HG02981 (cell line): ENCODE measurements at regions not wholly inside any gene's neighbourhood (a gene's known extent, or its start where the extent isn't known, plus 50 kb on each side); places are given as distances from the start of the nearest gene placed in this dataset.
"Not testable (repeated sequence)": the region's sequence is repeated elsewhere in the genome, so short reads cannot be mapped to it uniquely, and the experiment has no call there.

Source experiments
- ATAC-seq: cut with Tn5 transposase; IDR thresholded peaks from one replicate; pipeline ENCODE4 v1.9.1; 2021; ENCODE audit warnings: mild to moderate bottlenecking, moderate library complexity; ENCODE audit not compliant: unreplicated experiment

DNA sequence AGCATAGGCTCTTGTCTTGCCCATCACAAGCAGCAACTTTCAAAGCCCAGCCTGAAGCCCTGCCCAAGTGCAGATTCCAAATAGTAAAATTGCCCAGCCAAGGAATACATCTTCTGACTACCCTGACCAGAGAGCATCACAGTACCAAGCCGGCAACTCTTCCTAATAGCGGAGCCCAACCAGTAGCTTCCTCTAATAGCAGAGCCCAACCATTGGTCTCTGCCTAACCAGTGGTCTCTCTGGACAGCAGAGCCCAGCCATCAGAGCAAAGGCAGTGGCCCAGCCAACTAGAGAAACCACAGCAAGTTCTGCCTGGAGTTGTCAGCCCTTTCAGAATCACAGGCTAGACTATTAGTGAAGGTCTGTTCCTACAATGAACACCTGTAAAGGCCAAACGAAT lies 285.6 kb downstream of the HGF start:
- ATAC-seq: no peak

DNA sequence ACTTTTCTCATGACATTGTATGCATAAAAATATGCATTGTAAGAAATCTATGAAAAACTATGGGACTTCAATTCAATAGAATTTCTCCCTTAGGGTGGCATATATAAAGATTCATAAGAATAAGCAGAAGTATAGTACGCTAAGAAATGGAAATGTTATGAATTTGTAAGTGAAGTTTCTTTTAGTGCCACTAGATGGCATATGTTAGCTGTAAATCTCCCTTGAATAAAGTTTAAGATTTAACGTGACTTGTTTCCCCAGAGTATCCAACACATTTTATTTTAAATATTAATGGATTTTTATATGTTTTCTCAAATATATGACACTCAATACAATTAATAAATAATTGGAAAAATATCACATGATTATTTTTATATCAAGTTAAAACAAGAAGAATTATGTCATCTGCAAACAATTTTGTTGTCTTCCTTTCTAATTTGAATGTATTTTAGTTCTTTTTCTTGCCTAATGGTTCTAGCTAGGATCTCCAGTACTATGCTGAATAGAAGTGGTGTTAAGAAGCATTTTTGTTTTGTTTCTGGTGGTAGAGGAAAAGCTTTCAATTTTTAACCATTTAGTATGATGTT lies 287.2 kb downstream of the HGF start:
- ATAC-seq: peak; percentile 76

GRCh38 chr7:81478664-81479063 lies 291.2 kb downstream of the HGF start:
- no peak for ATAC-seq

- ATAC-seq: not testable (repeated sequence)
Observed at GRCh38 chr7:81478201-81478600, 291.6 kb downstream of the HGF start.

GRCh38 chr7:81473236-81473635 lies 296.6 kb downstream of the HGF start:
- no peak for ATAC-seq

DNA sequence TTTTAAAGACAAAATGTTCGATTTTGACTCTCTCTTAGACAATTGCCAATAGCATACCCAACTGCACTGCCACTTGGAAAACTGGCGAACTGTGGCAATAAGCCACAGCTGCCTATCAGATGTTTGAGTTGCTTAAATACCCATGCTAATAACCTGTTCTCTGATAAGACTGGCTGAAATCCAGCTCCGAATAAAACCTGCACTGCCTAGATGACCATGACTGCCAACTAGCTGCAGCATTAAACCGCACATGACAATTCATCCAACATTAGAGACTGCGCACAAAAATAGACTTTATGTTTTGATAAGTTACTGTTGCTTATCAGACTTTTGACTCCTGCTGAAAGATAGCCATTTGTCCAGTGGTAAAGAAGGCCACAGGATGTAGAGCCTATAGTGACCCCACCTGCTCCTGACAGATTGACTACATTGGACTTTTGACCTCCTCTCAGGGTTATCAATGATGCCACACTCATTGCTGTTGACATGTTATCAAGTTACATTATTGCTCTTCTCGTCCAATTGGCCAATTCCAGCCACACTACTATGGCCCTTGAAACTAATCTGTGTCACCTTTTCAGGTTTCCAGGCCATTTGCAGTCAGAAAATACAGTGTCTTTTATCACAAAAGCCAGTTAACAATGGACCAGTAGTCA lies 299.0 kb downstream of the HGF start:
- ATAC-seq: no peak

GRCh38 chr7:81469869-81470723 lies 299.8 kb downstream of the HGF start:
- peak; percentile 54 for ATAC-seq

DNA sequence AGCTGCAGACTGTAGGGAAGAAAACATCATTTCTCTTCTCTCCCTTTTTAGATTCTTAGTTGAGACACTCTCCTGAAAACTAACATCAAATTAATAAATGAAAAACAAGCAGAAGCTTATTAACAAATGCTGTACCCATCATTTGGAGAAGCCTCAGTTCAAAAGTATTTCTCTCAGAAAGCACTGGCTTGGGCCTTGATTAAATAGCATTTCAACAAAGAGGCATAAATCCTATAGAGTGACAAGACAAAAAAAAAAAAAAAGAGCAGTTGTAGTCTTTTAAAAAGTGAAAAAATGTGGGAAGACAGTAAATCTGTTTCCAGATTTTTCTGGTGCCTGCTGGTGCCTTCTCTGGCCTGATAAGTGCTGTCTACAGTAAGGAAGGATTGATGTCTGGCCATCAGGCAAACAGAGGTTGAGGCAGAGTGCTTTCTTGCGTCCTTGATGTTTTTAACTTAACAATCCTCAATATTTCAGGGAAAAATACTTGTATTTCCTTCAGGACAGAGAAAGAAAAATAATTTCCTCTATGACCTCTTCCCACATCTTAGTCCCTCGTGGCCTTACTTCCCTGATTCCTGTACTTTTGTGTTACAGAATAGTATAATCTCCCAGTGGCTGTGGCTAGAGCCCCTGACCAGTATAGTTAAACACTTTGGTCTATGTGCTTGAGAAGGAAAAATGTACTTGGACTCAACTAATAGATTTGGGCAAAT lies 300.5 kb downstream of the HGF start:
- no peak for ATAC-seq

DNA sequence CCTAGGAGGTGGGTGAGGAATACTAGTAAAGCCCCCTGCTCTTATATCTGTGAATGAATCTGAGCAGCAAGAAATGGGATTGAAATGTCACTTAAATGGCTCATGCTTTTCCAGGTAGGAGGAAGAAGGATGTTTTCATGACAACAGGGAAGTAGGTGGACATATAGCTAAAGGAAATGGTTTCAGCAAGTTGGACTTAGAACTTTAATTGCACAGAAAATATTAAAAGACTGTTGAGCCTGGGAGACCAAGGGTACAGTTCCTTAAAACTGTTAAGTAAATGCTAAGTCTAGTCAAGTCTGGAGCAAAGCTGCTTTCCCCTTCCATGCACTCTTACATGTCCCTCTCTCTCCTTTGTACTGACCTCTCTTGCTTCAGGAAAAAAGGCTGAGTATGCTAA lies 301.3 kb downstream of the HGF start:
- no peak for ATAC-seq

DNA sequence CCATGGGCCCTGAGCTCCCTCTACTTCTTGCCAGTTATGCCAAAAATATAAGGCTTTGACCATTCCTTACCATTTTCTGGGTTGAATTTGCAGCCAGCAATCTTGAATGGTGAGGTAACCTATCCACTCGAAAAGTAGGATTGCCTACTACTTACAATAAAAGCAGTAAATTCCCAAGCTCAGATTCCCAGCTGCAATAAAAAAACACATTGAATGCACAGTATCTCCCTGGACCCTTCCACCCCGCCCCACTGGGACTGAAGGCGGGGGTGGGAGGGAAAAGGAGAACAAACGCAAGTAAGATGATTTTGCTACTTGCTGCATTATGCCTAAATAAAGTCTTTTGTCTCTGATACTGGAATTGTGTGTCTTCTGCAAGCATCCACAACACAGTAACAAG lies 301.9 kb downstream of the HGF start:
- no peak for ATAC-seq

- no peak for ATAC-seq
Observed at GRCh38 chr7:81462672-81463071, 307.2 kb downstream of the HGF start.

DNA sequence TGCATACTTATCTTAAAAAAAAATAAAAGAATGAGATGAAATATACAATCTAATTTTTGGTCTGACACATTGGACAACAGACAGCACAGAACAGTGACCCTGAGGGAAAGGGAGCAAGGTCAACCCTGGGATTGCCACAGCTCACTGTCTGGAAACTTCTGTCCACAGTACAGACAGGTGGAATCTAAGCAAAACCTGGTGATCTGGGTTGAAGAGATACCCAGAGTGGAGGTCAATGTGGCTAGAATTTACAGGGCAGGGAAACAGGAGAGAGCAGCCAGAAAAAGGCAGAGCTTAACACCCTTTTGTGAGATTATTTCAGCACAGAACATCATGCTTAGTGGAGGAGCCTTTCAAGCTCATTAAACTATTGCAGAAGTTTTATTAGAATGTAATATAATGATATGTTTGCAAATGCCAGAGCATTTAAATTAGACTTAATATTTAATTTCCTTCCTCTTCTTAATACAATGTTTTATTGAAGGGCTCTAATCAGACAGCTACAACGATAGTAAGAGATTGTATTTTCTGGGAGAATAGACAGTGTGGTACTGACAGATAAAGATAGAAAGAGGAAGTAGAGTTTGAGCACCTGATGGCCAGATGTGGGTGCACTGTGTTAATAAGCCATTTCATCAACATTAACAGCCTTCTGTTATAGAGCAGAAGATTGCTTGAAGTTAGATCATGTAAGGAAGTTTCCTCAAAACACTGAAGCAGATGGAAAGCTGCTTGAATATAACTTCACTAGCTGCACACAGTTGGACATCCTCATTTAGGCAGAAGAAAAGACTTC lies 309.4 kb downstream of the HGF start:
- ATAC-seq: no peak

DNA sequence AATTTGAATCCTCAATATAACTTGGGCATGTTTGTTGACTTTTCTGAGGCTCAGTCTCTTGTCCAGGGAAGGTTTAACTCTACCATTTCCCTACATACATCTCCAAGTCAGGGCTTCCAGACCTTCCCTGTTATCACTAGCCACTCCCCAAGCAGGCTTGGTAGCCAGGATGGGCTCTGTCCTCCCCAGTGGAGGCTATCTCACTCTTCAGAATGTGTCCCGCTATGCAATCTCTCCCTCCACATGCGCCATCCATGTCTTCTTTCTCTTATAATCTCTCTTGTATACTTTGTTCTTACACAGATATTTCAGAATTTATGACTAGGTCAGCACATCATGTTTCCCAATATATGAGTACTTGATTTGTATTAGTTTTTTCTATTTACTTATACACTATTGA lies 310.4 kb downstream of the HGF start:
- no peak for ATAC-seq

DNA sequence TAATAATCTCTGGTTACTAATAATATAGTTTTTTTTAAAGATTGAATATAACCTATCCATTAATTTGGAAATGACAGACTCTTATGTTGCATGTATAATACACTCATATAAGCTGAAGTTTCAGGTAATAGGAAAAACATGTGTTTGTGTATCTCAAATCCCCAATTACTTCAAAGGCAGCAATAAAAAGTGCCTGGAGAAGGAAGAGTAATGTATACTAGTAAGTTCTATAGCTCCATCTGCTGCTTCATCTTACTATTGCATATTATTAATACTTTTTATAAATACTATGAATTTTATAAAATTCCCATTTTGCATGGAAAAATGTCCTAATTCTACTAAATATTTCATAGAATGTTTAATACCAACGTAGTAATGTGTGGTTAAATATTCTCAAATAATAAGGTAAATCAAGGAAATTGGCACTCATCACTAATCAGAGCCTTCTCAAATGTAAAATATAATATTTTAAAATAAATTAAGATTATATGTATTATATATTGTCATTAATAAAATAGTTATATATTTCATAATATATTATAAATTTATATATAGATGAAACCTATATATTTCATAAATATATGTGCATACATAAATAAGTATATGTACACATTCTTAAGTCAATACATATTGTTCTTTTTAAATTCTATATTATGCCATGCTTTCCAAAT lies 311.9 kb downstream of the HGF start:
- no peak for ATAC-seq

DNA sequence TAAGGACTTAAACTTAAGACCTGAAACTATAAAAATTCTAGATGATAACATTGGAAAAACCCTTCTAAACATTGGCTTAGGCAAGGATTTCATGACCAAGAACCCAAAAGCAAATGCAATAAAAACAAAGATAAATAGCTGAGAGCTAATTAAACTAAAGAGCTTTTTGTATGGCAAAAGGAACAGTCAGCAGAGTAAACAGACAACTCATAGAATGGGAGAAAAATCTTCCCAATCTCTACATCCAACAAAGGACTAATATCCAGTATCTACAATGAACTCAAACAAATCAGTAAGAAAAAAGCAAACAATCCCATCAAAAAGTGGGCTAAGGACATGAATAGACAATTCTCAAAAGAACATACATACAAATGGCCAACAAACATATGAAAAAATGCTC lies 316.1 kb downstream of the HGF start:
- ATAC-seq: not testable (repeated sequence)

GRCh38 chr7:81449105-81449504 lies 320.7 kb downstream of the HGF start:
- ATAC-seq: no peak

DNA sequence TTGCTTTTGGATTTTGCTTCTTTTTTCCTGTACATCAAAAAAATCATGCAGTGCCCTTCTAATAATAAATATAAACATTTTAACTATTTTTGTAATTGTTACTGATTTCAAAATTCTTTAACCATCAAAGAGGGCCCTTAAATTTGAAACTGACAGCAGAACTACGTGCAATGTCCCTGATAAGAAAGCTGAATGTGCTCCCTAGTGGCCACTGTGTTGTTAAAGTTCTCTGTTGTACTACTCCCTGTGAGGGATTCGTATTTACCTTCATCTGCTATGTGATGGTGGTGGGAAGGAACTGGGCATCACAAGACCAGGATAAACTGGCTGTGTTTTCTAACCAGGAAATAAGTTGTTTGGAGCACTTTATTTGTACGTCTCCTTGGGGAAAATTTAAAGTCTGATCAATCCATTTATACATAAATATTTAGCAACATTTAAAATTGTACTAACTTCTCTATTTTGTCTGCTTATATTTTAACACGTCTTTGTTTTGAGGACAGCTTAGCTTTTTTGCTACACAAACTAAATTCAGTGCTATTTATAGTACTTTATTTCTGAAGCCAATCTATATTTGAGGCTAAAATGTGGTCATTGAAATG lies 322.4 kb downstream of the HGF start:
- no peak for ATAC-seq

- ATAC-seq: no peak
Observed at GRCh38 chr7:81446212-81446611, 323.6 kb downstream of the HGF start.

DNA sequence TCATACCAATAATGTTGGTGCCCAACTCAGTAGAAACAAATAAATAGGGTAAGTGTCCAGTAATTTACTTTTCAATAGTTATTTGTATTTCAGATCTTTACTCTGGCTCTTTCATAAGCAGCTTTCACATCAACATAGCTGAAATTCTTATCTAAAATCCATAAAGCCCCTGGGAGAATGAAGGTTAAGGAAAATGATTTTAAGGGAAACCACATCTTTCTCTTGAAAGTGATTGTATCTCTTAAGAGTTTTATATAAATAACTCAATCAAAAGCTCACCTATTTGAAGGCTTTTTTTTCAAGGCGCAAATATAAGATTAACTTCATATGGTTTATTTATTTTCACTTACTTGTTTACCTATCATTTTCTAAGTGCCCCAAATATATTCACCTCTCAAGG lies 324.4 kb downstream of the HGF start:
- no peak for ATAC-seq

DNA sequence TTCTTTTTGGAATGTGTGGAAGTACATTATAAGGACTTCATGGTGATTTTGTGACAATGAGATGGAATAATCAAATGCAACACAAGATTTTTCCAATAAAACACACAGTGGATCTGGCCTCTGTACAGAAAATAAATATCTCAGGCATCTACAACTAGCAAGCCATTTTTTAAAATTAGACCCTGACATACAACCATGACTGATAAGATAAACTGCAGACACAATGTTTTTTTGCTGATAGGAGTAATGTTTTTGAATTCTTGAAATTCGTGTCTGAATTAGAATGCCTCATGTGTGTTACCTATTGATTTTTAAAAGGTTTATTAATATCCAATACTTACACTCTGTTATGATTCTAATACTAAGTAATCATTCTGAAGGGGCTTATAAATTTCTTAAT lies 328.1 kb downstream of the HGF start:
- ATAC-seq: no peak
